ENCODE measurements at regions not wholly inside any gene's neighbourhood (a gene's known extent, or its start where the extent isn't known, plus 50 kb on each side); places are given as distances from the start of the nearest gene placed in this dataset.

- TF ChIP-seq CTCF (IDR thresholded peaks at IDR 0.05) (no peak), POLR2AphosphoS5 (IDR thresholded peaks at IDR 0.05; ENCODE audit: insufficient read depth in 1 of 2, low read depth in 1 of 2) (no peak)
Measured at GRCh38 chr7:16178092-16178491, 243.2 kb downstream of the CRPPA start.

Data from vagina (tissue), 2 donors.